Astrocyte (in vitro differentiated cells and primary cell): ENCODE measurements at regions not wholly inside any gene's neighbourhood (a gene's known extent, or its start where the extent isn't known, plus 50 kb on each side); places are given as distances from the start of the nearest gene placed in this dataset.

ENCODE experiments used
- DNase-seq: peaks from one replicate; pipeline ENCODE4 v3.0.0-alpha.2; 2010; ENCODE audit warnings: low read depth
- FAIRE-seq: peaks from 2 replicates; lab custom pipeline; 2011; peaks lifted over from hg19 to GRCh38; lab: Jason Lieb, UNC
- H2AFZ ChIP-seq: 2 replicates; pipeline ENCODE4 v1.6.0; 2012; ENCODE audit warnings: low read depth, low read length, inconsistent platforms
- H3K27ac ChIP-seq: 2 replicates; pipeline ENCODE4 v1.5.1; 2011; ENCODE audit warnings: low read depth, low read length, inconsistent platforms
- H3K27me3 ChIP-seq: 2 replicates; pipeline ENCODE4 v1.6.0; 2011; ENCODE audit warnings: low read length, inconsistent platforms; ENCODE audit not compliant: insufficient read depth
- H3K36me3 ChIP-seq: 2 replicates; pipeline ENCODE4 v1.5.1; 2011; ENCODE audit warnings: low read length, inconsistent platforms; ENCODE audit not compliant: insufficient read depth
- H3K4me1 ChIP-seq: 2 replicates; pipeline ENCODE4 v1.5.1; 2011; ENCODE audit warnings: low read length, inconsistent platforms; ENCODE audit not compliant: insufficient read depth
- H3K4me2 ChIP-seq: 2 replicates; pipeline ENCODE4 v1.6.0; 2012; ENCODE audit warnings: low read length, inconsistent platforms
- H3K4me3 ChIP-seq: 2 replicates; pipeline ENCODE4 v1.5.1; 2011; ENCODE audit warnings: low read depth, mild to moderate bottlenecking, low read length, inconsistent platforms; ENCODE audit not compliant: insufficient read depth
- H3K79me2 ChIP-seq: 2 replicates; pipeline ENCODE4 v1.6.0; 2012; ENCODE audit warnings: mild to moderate bottlenecking, low read length, inconsistent platforms; ENCODE audit not compliant: insufficient read depth
- H3K9ac ChIP-seq: 2 replicates; pipeline ENCODE4 v1.6.0; 2012; ENCODE audit warnings: mild to moderate bottlenecking, low read length, inconsistent platforms
- H3K9me3 ChIP-seq: 2 replicates; pipeline ENCODE4 v1.5.1; 2012; ENCODE audit warnings: low read depth, mild to moderate bottlenecking, low read length, inconsistent platforms; ENCODE audit not compliant: insufficient read depth
- H4K20me1 ChIP-seq: 2 replicates; pipeline ENCODE4 v1.6.0; 2012; ENCODE audit warnings: low read length, inconsistent platforms; ENCODE audit not compliant: insufficient read depth
- H3K27ac Mint-ChIP-seq: one replicate; pipeline ENCODE4 v1.8.0; 2021; ENCODE audit warnings: mild to moderate bottlenecking, mixed read lengths; ENCODE audit not compliant: unreplicated experiment
- H3K27me3 Mint-ChIP-seq: one replicate; pipeline ENCODE4 v1.8.0; 2021; ENCODE audit warnings: low read depth, mixed read lengths; ENCODE audit not compliant: unreplicated experiment
- H3K36me3 Mint-ChIP-seq: one replicate; pipeline ENCODE4 v1.8.0; 2021; ENCODE audit warnings: low read depth, mixed read lengths; ENCODE audit not compliant: unreplicated experiment
- H3K4me1 Mint-ChIP-seq: one replicate; pipeline ENCODE4 v1.8.0; 2021; ENCODE audit warnings: low read depth, mixed read lengths; ENCODE audit not compliant: unreplicated experiment
- H3K4me3 Mint-ChIP-seq: one replicate; pipeline ENCODE4 v1.8.0; 2021; ENCODE audit warnings: mild to moderate bottlenecking, moderate library complexity, mixed read lengths; ENCODE audit not compliant: unreplicated experiment
- H3K9me3 Mint-ChIP-seq: one replicate; pipeline ENCODE4 v1.8.0; 2021; ENCODE audit warnings: mild to moderate bottlenecking, mixed read lengths; ENCODE audit not compliant: unreplicated experiment
- EZH2 ChIP-seq: IDR thresholded peaks from 2 replicates; pipeline ENCODE4 v1.6.1; 2012; ENCODE audit warnings: mild to moderate bottlenecking, low read length, inconsistent platforms; ENCODE audit not compliant: insufficient read depth
- TF ChIP-seq, protein P1 (sequence below): IDR thresholded peaks from 2 replicates; pipeline ENCODE4 v1.5.1; 2011; ENCODE audit warnings: low read depth, mild to moderate bottlenecking, inconsistent platforms, low read length, moderate library complexity; ENCODE audit not compliant: insufficient read depth

- no peaks in the 10 kb centered on the region for H3K36me3 ChIP-seq
- TF ChIP-seq, protein P1, sequence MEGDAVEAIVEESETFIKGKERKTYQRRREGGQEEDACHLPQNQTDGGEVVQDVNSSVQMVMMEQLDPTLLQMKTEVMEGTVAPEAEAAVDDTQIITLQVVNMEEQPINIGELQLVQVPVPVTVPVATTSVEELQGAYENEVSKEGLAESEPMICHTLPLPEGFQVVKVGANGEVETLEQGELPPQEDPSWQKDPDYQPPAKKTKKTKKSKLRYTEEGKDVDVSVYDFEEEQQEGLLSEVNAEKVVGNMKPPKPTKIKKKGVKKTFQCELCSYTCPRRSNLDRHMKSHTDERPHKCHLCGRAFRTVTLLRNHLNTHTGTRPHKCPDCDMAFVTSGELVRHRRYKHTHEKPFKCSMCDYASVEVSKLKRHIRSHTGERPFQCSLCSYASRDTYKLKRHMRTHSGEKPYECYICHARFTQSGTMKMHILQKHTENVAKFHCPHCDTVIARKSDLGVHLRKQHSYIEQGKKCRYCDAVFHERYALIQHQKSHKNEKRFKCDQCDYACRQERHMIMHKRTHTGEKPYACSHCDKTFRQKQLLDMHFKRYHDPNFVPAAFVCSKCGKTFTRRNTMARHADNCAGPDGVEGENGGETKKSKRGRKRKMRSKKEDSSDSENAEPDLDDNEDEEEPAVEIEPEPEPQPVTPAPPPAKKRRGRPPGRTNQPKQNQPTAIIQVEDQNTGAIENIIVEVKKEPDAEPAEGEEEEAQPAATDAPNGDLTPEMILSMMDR: no peak
- no peak for TF ChIP-seq EZH2
- Mint-ChIP-seq H3K27ac (no peak overlapping the region), H3K9me3 (peaks cover 2% of the 10 kb centered on the region), H3K4me1 (no peaks in the 10 kb centered on the region), H3K27me3 (peaks cover 21% of the 10 kb centered on the region), H3K36me3 (no peaks in the 10 kb centered on the region), H3K4me3 (no peak overlapping the region)
- H3K4me2 ChIP-seq: no peak overlapping the region
- no peak for FAIRE-seq
- no peak for DNase-seq
- H3K27ac ChIP-seq: no peak overlapping the region
- H2AFZ ChIP-seq: no peak overlapping the region
- no peak overlapping the region for H3K9ac ChIP-seq
- no peaks in the 10 kb centered on the region for H3K9me3 ChIP-seq
- no peaks in the 10 kb centered on the region for H4K20me1 ChIP-seq
- H3K4me3 ChIP-seq: no peak overlapping the region
- H3K4me1 ChIP-seq: no peaks in the 10 kb centered on the region
- H3K79me2 ChIP-seq: no peaks in the 10 kb centered on the region
- peaks cover 8% of the 10 kb centered on the region for H3K27me3 ChIP-seq
Observed at GRCh38 chr7:32316839-32317238, 173.3 kb downstream of the LSM5 start.

- Mint-ChIP-seq H3K4me3 (no peak overlapping the region), H3K4me1 (no peaks in the 10 kb centered on the region), H3K36me3 (no peaks in the 10 kb centered on the region), H3K9me3 (peaks cover 2% of the 10 kb centered on the region), H3K27ac (no peak overlapping the region), H3K27me3 (peaks cover 19% of the 10 kb centered on the region)
- peaks cover 5% of the 10 kb centered on the region for H3K27me3 ChIP-seq
- no peak for FAIRE-seq
- no peak overlapping the region for H3K4me3 ChIP-seq
- H3K4me2 ChIP-seq: no peak overlapping the region
- no peak overlapping the region for H3K27ac ChIP-seq
- H2AFZ ChIP-seq: no peak overlapping the region
- H3K9me3 ChIP-seq: no peaks in the 10 kb centered on the region
- H3K9ac ChIP-seq: no peak overlapping the region
- TF ChIP-seq EZH2: no peak
- TF ChIP-seq, protein P1: no peak
- no peaks in the 10 kb centered on the region for H3K4me1 ChIP-seq
- no peaks in the 10 kb centered on the region for H4K20me1 ChIP-seq
- DNase-seq: no peak
- H3K79me2 ChIP-seq: no peaks in the 10 kb centered on the region
- H3K36me3 ChIP-seq: no peaks in the 10 kb centered on the region
Observed at GRCh38 chr7:32314761-32315160, 175.4 kb downstream of the LSM5 start.

DNA sequence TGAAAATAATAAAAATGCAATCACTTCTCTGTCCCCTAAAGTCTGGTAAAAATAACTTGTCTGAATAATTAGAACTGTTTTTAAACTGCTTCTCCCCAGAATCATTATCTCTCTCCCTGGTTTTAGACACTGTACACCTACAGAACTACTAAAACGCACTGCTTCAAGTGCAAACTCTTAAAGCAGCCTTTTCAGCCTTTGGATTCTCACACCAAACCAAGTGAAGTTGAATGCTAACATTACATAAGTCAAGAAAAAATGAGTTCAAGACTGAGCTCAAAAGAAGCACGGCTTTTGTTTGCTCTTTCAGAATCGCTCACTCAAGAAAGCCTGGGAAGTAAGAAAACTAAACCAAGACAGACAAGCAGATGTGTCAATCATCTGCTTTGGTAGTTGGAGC, 188.8 kb downstream of the LSM5 start:
- no peak overlapping the region for H3K4me3 Mint-ChIP-seq

More for the DNA sequence above, 188.8 kb downstream of the LSM5 start:
- TF ChIP-seq EZH2: no peak
- TF ChIP-seq, protein P1: no peak
- no peak overlapping the region for H3K27ac ChIP-seq
- H3K36me3 Mint-ChIP-seq: no peaks in the 10 kb centered on the region
- DNase-seq (no peak), FAIRE-seq (no peak)
- H4K20me1 ChIP-seq: no peaks in the 10 kb centered on the region
- H3K4me3 ChIP-seq: no peak overlapping the region
- H3K79me2 ChIP-seq: no peaks in the 10 kb centered on the region
- no peaks in the 10 kb centered on the region for H3K36me3 ChIP-seq
- no peaks in the 10 kb centered on the region for H3K9me3 ChIP-seq
- no peak overlapping the region for H2AFZ ChIP-seq
- no peak overlapping the region for H3K27ac Mint-ChIP-seq
- no peaks in the 10 kb centered on the region for H3K4me1 Mint-ChIP-seq
- peaks cover 4% of the 10 kb centered on the region for H3K9me3 Mint-ChIP-seq
- H3K4me1 ChIP-seq: peaks cover 4% of the 10 kb centered on the region
- no peak overlapping the region for H3K9ac ChIP-seq
- H3K27me3 Mint-ChIP-seq: peaks cover 46% of the 10 kb centered on the region
- H3K4me2 ChIP-seq: no peak overlapping the region
- peaks cover 31% of the 10 kb centered on the region for H3K27me3 ChIP-seq
